ENCODE measurements at regions not wholly inside any gene's neighbourhood (a gene's known extent, or its start where the extent isn't known, plus 50 kb on each side); places are given as distances from the start of the nearest gene placed in this dataset.

DNA sequence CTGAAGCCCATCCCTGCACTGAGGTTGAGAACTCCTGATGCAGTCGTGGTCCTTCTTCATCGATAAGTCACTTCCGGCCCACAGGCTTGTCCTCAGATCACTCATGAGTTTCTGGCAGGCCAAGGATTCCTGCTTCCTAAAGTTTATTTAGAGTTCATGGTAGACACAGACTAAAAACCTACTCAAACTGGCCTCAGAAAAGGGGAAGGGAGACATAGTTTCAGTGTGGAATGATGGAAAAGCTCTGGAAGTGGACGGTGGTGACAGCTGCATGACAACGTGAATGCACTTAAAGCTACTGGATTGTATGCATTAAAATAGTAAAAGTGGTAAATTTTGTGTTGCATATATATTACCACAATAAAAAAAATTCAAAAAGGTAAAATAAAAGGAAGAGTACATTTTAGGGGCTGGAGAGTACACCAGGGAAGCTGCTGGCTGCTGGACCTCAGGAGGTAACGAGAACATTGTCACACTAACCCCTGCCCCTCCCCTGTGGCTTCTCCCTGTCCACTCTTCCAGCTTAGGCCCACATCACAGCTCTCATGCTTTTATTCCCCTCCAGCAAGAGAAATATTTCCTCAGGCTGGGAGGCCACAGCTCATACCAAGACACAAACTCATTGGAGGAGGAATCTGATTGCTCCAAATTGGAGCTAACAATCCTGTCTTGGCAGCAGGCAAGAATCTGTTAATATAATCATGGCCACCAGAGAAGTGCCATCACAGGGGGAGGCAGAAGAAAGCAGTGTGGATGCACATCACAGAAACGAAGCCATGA is 741.0 kb downstream of the UQCRFS1 start:
- no peak for DNase-seq (ENCODE audit: low spot score)
- TF ChIP-seq, protein P1, sequence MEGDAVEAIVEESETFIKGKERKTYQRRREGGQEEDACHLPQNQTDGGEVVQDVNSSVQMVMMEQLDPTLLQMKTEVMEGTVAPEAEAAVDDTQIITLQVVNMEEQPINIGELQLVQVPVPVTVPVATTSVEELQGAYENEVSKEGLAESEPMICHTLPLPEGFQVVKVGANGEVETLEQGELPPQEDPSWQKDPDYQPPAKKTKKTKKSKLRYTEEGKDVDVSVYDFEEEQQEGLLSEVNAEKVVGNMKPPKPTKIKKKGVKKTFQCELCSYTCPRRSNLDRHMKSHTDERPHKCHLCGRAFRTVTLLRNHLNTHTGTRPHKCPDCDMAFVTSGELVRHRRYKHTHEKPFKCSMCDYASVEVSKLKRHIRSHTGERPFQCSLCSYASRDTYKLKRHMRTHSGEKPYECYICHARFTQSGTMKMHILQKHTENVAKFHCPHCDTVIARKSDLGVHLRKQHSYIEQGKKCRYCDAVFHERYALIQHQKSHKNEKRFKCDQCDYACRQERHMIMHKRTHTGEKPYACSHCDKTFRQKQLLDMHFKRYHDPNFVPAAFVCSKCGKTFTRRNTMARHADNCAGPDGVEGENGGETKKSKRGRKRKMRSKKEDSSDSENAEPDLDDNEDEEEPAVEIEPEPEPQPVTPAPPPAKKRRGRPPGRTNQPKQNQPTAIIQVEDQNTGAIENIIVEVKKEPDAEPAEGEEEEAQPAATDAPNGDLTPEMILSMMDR (IDR thresholded peaks at IDR 0.05; ENCODE audit: poor library complexity, severe bottlenecking) = no peak
- Histone ChIP-seq H3K9me3 (ENCODE audit: severe bottlenecking) (no peaks in the 10 kb centered on the region), H3K4me3 (ENCODE audit: severe bottlenecking) (no peak overlapping the region), H3K27ac (ENCODE audit: poor library complexity, severe bottlenecking) (no peak overlapping the region), H3K36me3 (ENCODE audit: low read depth) (no peaks in the 10 kb centered on the region), H3K27me3 (ENCODE audit: insufficient read depth, poor library complexity, severe bottlenecking) (no peaks in the 10 kb centered on the region), H3K4me1 (ENCODE audit: insufficient read depth, poor library complexity, severe bottlenecking) (no peaks in the 10 kb centered on the region)
- no peak for ATAC-seq (ENCODE audit: low read depth)

DNA sequence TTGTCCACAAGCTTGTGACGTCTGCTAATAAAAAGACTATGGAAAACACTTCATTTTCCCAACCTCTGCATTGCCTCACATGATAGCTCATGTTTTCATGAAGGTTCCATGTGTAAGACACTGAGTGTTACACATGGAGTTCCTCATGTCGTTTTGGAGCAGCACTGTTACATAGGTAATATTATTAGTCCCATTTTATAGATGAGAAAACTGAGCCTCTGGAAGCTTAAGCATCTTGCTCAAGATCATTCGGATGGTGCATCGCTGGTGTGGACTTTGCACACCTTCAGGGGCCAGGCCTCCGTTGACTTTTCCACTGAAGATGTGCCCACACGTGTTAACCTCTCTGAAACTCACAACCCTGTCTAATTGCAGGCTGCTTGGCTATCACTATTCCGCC is 743.4 kb downstream of the UQCRFS1 start:
- peaks cover 8% of the 10 kb centered on the region for H3K4me1 ChIP-seq (ENCODE audit: insufficient read depth, poor library complexity, severe bottlenecking)
- H3K4me3 ChIP-seq (ENCODE audit: severe bottlenecking) = no peak overlapping the region
- TF ChIP-seq, protein P1 (IDR thresholded peaks at IDR 0.05; ENCODE audit: poor library complexity, severe bottlenecking) = no peak
- H3K9me3 ChIP-seq (ENCODE audit: severe bottlenecking) = no peaks in the 10 kb centered on the region
- no peak for DNase-seq (ENCODE audit: low spot score)
- H3K36me3 ChIP-seq (ENCODE audit: low read depth) = no peaks in the 10 kb centered on the region
- H3K27me3 ChIP-seq (ENCODE audit: insufficient read depth, poor library complexity, severe bottlenecking) = no peaks in the 10 kb centered on the region
- ATAC-seq (ENCODE audit: low read depth) = no peak
- H3K27ac ChIP-seq (ENCODE audit: poor library complexity, severe bottlenecking) = no peak overlapping the region

DNA sequence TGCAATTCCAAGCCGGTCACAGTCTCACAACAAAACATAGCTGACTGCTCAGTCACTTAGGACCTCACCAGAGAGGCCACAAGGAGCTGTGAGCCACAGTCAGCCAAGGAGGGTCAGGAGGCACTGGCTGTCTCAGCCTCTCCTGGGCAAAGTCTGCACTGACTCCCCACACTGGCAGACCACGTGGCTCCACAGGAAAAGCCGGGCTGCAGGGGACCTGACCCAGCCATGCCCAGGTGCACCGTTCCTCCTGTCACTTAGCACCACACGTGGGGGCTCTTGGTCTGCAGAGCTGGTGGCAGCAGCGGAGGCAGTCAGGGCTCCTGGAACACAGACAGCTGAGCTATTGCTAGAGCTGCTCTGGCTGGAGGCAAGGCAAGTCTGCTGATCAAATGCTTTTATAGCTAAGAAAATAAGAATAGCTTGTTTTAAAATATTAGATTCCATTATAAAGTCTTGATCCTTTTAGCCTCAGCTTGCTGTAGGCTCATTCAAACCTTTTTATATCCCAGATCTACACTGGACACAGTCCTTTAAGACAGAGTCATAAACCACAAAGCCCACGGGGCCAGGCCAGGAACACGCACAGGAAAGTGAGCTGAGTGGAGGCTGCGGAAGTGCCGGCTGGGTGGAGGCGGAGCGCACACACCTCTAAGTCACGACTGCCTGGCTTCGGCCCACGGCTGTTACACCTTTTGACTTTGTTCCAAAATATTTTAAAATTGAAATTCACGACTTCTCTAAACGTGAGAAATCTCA is 744.1 kb downstream of the UQCRFS1 start:
- Histone ChIP-seq H3K4me3 (ENCODE audit: severe bottlenecking) (no peak overlapping the region), H3K9me3 (ENCODE audit: severe bottlenecking) (no peaks in the 10 kb centered on the region), H3K4me1 (ENCODE audit: insufficient read depth, poor library complexity, severe bottlenecking) (peaks cover 8% of the 10 kb centered on the region), H3K36me3 (ENCODE audit: low read depth) (no peaks in the 10 kb centered on the region), H3K27ac (ENCODE audit: poor library complexity, severe bottlenecking) (no peak overlapping the region), H3K27me3 (ENCODE audit: insufficient read depth, poor library complexity, severe bottlenecking) (no peaks in the 10 kb centered on the region)
- DNase-seq (ENCODE audit: low spot score) = no peak
- TF ChIP-seq, protein P1 (IDR thresholded peaks at IDR 0.05; ENCODE audit: poor library complexity, severe bottlenecking) = no peak
- ATAC-seq (ENCODE audit: low read depth) = peak; percentile 55

DNA sequence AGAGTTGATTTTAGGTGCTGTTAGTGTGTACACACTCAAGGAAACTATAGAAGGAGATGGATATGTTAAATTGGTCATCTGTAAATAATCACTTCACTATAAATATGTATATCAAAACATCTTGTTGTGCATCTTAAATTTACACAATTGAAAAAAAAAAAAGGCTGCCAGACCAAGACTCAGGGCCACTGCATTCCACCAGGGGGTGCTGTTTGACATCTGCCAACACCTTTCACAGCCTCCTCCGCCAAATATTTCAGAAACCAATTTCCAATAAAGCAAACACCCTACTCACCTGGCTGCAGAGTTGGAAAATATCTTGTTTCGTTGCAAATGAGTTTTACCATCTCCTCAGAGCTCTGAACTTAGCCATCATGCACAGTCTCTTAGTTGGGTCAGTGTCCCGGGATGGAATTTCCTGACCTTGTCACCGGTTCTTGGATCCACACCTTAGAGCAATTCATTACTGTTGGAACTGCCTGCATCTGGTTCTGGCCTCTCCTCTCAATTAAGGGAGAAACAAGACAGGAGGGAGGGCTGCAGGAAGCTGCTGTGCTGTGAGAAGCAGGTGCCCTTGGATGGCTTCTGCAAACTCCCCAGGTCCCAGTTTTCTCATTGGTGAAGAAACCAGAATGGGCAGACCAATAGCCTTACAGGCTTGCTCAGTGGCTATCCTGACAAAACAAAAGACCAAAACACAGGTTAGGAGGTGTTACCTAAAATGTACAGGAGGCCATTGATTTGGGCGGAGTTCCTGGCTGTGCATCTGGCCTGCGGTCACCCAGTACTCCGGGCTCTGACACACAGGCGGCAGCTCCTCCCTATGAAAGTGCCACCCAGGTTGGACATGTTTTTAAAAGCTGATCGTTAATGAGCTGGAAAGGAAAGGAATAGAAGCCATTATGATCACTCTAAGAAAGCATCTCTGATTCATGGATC is 746.6 kb downstream of the UQCRFS1 start:
- Histone ChIP-seq H3K36me3 (ENCODE audit: low read depth) (no peaks in the 10 kb centered on the region), H3K4me3 (ENCODE audit: severe bottlenecking) (no peak overlapping the region), H3K4me1 (ENCODE audit: insufficient read depth, poor library complexity, severe bottlenecking) (peaks cover 8% of the 10 kb centered on the region)

More for the DNA sequence above, 746.6 kb downstream of the UQCRFS1 start:
- H3K9me3 ChIP-seq (ENCODE audit: severe bottlenecking) = no peaks in the 10 kb centered on the region
- DNase-seq (ENCODE audit: low spot score) (no peak), ATAC-seq (ENCODE audit: low read depth) (no peak)
- H3K27me3 ChIP-seq (ENCODE audit: insufficient read depth, poor library complexity, severe bottlenecking) = no peaks in the 10 kb centered on the region
- TF ChIP-seq, protein P1 (IDR thresholded peaks at IDR 0.05; ENCODE audit: poor library complexity, severe bottlenecking) = peak; percentile 83
- H3K27ac ChIP-seq (ENCODE audit: poor library complexity, severe bottlenecking) = peak overlapping the region; percentile 50
